Mammary epithelial cell (primary cell): ENCODE measurements at regions not wholly inside any gene's neighbourhood (a gene's known extent, or its start where the extent isn't known, plus 50 kb on each side); places are given as distances from the start of the nearest gene placed in this dataset.

Experiments
- EZH2 ChIP-seq: IDR thresholded peaks from 2 replicates; pipeline ENCODE4 v1.6.1; 2012; ENCODE audit warnings: low read length, inconsistent platforms, borderline replicate concordance
- TF ChIP-seq, protein P1 (sequence below), 2 donors: IDR thresholded peaks in 1 of 2; conservative IDR thresholded peaks in 1 of 2; 2 replicates each; pipeline ENCODE4 v1.5.1; 2011 to 2012; ENCODE audit warnings: inconsistent platforms in 2 of 2, low read length in 2 of 2, mild to moderate bottlenecking in 2 of 2, control low read depth in 1 of 2, low read depth in 1 of 2; ENCODE audit not compliant: insufficient read depth in 1 of 2; ENCODE audit errors: extremely low read depth in 1 of 2

GRCh38 chrX:534804-535203 is 95.8 kb upstream of the SHOX start:
- TF ChIP-seq, protein P1, sequence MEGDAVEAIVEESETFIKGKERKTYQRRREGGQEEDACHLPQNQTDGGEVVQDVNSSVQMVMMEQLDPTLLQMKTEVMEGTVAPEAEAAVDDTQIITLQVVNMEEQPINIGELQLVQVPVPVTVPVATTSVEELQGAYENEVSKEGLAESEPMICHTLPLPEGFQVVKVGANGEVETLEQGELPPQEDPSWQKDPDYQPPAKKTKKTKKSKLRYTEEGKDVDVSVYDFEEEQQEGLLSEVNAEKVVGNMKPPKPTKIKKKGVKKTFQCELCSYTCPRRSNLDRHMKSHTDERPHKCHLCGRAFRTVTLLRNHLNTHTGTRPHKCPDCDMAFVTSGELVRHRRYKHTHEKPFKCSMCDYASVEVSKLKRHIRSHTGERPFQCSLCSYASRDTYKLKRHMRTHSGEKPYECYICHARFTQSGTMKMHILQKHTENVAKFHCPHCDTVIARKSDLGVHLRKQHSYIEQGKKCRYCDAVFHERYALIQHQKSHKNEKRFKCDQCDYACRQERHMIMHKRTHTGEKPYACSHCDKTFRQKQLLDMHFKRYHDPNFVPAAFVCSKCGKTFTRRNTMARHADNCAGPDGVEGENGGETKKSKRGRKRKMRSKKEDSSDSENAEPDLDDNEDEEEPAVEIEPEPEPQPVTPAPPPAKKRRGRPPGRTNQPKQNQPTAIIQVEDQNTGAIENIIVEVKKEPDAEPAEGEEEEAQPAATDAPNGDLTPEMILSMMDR (conservative IDR thresholded peaks at IDR 0.05 in 1 of 2, IDR thresholded peaks at IDR 0.05 in 1 of 2; ENCODE audit: extremely low read depth in 1 of 2, insufficient read depth in 1 of 2, low read depth in 1 of 2, low read length in 2 of 2): no peak
- no peak for TF ChIP-seq EZH2
